Spleen (tissue), 11 donors: ENCODE measurements at regions not wholly inside any gene's neighbourhood (a gene's known extent, or its start where the extent isn't known, plus 50 kb on each side); places are given as distances from the start of the nearest gene placed in this dataset.

Experiments
- DNase-seq: peaks from one replicate; pipeline ENCODE4 v3.0.0-alpha.2; 2020
- H3K27ac ChIP-seq, 8 donors: fragments of 200-600 bp; sonication (generic) in 7 of 8; 1 replicate in 4 of 8; 2 replicates in 4 of 8; pipeline versions ENCODE4 v1.5.0 to v1.8.0; 2016 to 2021; ENCODE audit warnings: inconsistent platforms in 4 of 8, mild to moderate bottlenecking in 4 of 8, moderate library complexity in 1 of 8
- H3K27me3 ChIP-seq, 7 donors: fragments of 200-600 bp; sonication (generic) in 6 of 7; replicated peaks in 1 of 7; 1 replicate in 4 of 7; 2 replicates in 3 of 7; pipeline versions ENCODE4 v1.5.0 to v1.8.0; 2016 to 2021; ENCODE audit warnings: inconsistent platforms in 3 of 7, mild to moderate bottlenecking in 1 of 7
- H3K36me3 ChIP-seq, 6 donors: fragments of 200-600 bp; sonication (generic) in 5 of 6; 1 replicate in 4 of 6; 2 replicates in 2 of 6; pipeline versions ENCODE4 v1.5.0 to v1.8.0; 2016 to 2021; ENCODE audit warnings: inconsistent platforms in 2 of 6
- H3K4me1 ChIP-seq, 6 donors: fragments of 200-600 bp; sonication (generic) in 5 of 6; 1 replicate in 3 of 6; 2 replicates in 3 of 6; pipeline versions ENCODE4 v1.5.0 to v1.8.0; 2016 to 2021; ENCODE audit warnings: inconsistent platforms in 3 of 6
- H3K4me3 ChIP-seq, 8 donors: fragments of 200-600 bp; sonication (generic) in 7 of 8; 1 replicate in 4 of 8; 2 replicates in 4 of 8; pipeline versions ENCODE4 v1.5.0 to v1.8.0; 2016 to 2021; ENCODE audit warnings: inconsistent platforms in 4 of 8, mild to moderate bottlenecking in 4 of 8, moderate library complexity in 2 of 8
- H3K9me3 ChIP-seq, 8 donors: fragments of 200-600 bp; sonication (generic) in 7 of 8; 1 replicate in 4 of 8; 2 replicates in 4 of 8; pipeline versions ENCODE4 v1.5.0 to v1.8.0; 2016 to 2021; ENCODE audit warnings: inconsistent platforms in 4 of 8
- POLR2A ChIP-seq, 3 donors: fragments of 450-650 bp; IDR thresholded peaks; one replicate each; pipeline ENCODE4 v1.5.1; 2017; ENCODE audit warnings: antibody characterized with exemption in 3 of 3, mild to moderate bottlenecking in 1 of 3
- POLR2AphosphoS5 ChIP-seq, 3 donors: sonication (generic); formaldehyde crosslinking; IDR thresholded peaks; one replicate each; pipeline ENCODE4 v1.5.1; 2017; ENCODE audit warnings: antibody characterized with exemption in 3 of 3
- WGBS, 5 donors: extraction: QIAGEN DNeasy Blood & Tissue Kit in 3 of 5; methylation state at CpG; one replicate each; pipeline versions ENCODE4 v1.1.5 to v1.1.7; 2013 to 2018; 5-methylcytosine and 5-hydroxymethylcytosine counted together
- intact Hi-C: fragments of 100-400 bp; cut with DNase I; formaldehyde crosslinking; loops from one replicate; pipeline ENCODE4 v1.15.0; 2023; ENCODE audit warnings: low total_unique reads
- TF ChIP-seq, protein P1 (sequence below), 11 experiments: fragments of 200-600 bp in 7 of 11; fragments of 450-650 bp in 4 of 11; sonication (generic) in 4 of 11; IDR thresholded peaks in 8 of 11; conservative IDR thresholded peaks in 3 of 11; 1 replicate in 7 of 11; 2 replicates in 4 of 11; pipeline versions ENCODE4 v1.4.0 to v1.8.0; 2016 to 2021; ENCODE audit warnings: antibody characterized with exemption in 11 of 11, inconsistent platforms in 4 of 11, mild to moderate bottlenecking in 1 of 11
- donor health status: healthy with polysubstance abuse.
- donor health status: DM: no; HTN: no; CAD: no; lungs with moderate emphysema.
- donor health status: DM: no; HTN: no; CAD: no.
- donor health status: Bipolar disorder and iron deficiency.
- donor health status: healthy.
- donor health status: DM: no; HTN: no; CAD: no.
- donor health status: DM: yes; HTN: yes; CAD: no.

DNA sequence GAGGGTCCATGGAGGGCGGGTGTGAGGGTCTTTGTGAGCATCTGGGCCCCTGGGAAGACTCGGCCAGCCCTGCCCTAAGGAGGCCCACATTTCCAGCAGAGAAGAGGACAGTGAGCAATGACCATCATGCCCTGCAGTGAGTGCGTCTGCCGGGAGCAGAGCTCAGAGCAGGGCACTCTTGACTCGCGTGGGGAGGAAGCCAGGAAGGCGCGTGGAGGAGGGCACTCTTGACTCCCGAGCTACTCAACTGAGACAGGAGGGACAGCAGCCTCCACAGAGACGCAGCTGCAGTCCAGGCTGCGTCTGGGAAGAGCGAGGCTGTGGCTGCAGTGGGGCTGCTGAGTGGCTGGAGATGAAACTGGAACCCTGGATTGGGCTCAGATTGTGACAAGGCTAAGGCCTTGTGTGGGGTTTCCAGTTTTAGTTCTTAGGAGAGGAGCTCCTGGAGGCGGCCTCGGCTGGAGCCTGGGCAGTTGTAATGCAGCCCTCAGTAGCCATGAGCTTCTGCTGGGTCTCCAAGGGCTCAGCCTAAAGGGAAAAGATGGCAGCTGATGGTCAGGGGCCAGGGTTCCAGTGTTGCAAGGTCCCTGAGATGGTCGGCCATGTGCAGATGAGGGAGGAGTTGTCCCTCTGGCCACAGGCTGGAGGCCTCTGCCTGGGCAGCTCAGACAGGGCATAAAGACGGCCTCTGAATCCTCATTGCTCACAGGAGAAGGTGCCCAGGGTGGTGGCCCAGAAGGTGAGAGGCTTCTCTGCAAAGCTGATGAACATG lies 264.7 kb upstream of the B3GAT1 start:
- 75 to 82% (median 77%) methylated on average over 14 to 16 of the region's 16 CpGs for WGBS, 5 donors
- H3K27me3 ChIP-seq: peaks cover 0 to 12% (median 0%) of the 10 kb centered on the region in 7 donors
- no peaks in the 10 kb centered on the region for H3K4me1 ChIP-seq
- TF ChIP-seq POLR2A (IDR thresholded peaks at IDR 0.05) (no peak), POLR2AphosphoS5 (IDR thresholded peaks at IDR 0.05) (no peak)
- TF ChIP-seq, protein P1, sequence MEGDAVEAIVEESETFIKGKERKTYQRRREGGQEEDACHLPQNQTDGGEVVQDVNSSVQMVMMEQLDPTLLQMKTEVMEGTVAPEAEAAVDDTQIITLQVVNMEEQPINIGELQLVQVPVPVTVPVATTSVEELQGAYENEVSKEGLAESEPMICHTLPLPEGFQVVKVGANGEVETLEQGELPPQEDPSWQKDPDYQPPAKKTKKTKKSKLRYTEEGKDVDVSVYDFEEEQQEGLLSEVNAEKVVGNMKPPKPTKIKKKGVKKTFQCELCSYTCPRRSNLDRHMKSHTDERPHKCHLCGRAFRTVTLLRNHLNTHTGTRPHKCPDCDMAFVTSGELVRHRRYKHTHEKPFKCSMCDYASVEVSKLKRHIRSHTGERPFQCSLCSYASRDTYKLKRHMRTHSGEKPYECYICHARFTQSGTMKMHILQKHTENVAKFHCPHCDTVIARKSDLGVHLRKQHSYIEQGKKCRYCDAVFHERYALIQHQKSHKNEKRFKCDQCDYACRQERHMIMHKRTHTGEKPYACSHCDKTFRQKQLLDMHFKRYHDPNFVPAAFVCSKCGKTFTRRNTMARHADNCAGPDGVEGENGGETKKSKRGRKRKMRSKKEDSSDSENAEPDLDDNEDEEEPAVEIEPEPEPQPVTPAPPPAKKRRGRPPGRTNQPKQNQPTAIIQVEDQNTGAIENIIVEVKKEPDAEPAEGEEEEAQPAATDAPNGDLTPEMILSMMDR (IDR thresholded peaks at IDR 0.05 in 8 of 11, conservative IDR thresholded peaks at IDR 0.05 in 3 of 11): no peak
- intact Hi-C loops: no loop called here
- peak; percentile 38 for DNase-seq
- no peaks in the 10 kb centered on the region for H3K36me3 ChIP-seq
- H3K9me3 ChIP-seq: peaks cover 0 to 12% (median 0%) of the 10 kb centered on the region in 8 donors
- no peak overlapping the region for H3K27ac ChIP-seq
- no peak overlapping the region for H3K4me3 ChIP-seq

GRCh38 chr11:134675983-134676382 lies 263.9 kb upstream of the B3GAT1 start:
- no peaks in the 10 kb centered on the region for H3K4me1 ChIP-seq
- intact Hi-C loops: no loop called here
- H3K27me3 ChIP-seq: peaks cover 0 to 17% (median 0%) of the 10 kb centered on the region in 7 donors
- no peak overlapping the region for H3K27ac ChIP-seq
- H3K9me3 ChIP-seq: peaks cover 0 to 12% (median 0%) of the 10 kb centered on the region in 8 donors
- TF ChIP-seq POLR2A (IDR thresholded peaks at IDR 0.05) (no peak), POLR2AphosphoS5 (IDR thresholded peaks at IDR 0.05) (no peak)
- TF ChIP-seq, protein P1 (IDR thresholded peaks at IDR 0.05 in 8 of 11, conservative IDR thresholded peaks at IDR 0.05 in 3 of 11): no peak
- 65 to 76% (median 68%) methylated on average over 5 of the region's 5 CpGs for WGBS, 5 donors
- DNase-seq: no peak
- no peaks in the 10 kb centered on the region for H3K36me3 ChIP-seq
- no peak overlapping the region for H3K4me3 ChIP-seq

DNA sequence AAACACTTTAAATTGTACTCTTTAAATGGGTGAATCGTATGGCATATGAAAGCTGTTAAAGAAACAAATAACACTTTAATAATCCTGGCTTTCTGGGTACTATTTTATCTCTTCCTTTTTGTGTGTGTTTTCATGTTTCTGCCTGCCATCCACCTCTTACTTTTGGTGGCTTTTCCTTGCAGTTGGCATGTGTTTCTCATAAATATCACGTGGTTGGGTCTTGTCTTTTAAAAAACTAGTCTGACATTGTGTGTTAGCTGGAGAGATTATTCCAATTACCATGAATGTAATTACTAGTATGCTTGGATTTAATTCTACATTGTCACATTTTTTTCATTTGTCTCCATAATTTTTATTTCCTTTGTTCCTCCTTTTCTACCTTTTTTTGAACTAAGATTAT lies 262.9 kb upstream of the B3GAT1 start:
- 55 to 72% (median 66%) methylated on average over 2 of the region's 2 CpGs for WGBS, 5 donors
- Histone ChIP-seq H3K36me3 (no peaks in the 10 kb centered on the region), H3K4me3 (no peak overlapping the region), H3K4me1 (no peaks in the 10 kb centered on the region), H3K9me3 (peaks cover 0 to 12% (median 0%) of the 10 kb centered on the region in 8 donors), H3K27me3 (peaks cover 0 to 27% (median 0%) of the 10 kb centered on the region in 7 donors), H3K27ac (no peak overlapping the region)
- TF ChIP-seq POLR2A (IDR thresholded peaks at IDR 0.05) (no peak), POLR2AphosphoS5 (IDR thresholded peaks at IDR 0.05) (no peak)
- TF ChIP-seq, protein P1 (IDR thresholded peaks at IDR 0.05 in 8 of 11, conservative IDR thresholded peaks at IDR 0.05 in 3 of 11): no peak
- no peak for DNase-seq
- intact Hi-C loops: no loop called here

DNA sequence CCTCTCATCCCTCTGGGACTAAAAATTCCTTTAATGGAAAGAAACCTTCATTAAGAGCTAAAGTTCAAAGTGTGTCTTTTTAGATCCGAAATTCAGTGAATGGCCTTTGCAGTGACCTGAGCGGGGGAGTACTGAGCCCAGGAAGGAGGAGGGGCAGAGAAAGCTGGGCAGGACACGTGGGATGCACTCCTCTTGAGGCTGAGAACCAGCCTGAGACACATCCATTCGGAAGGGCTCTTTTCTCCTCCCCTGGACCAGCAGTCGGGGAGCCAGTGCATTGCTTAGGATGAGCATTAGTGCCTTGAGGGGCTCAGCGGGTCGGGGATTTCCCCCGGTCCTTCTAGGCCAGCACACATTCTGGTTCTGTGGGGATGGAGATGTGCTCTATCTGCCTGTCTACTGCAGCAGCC lies 258.9 kb upstream of the B3GAT1 start:
- peak; percentile 48 for DNase-seq
- peaks cover 0 to 50% (median 3%) of the 10 kb centered on the region in 7 donors for H3K27me3 ChIP-seq
- H3K36me3 ChIP-seq: no peaks in the 10 kb centered on the region
- no peaks in the 10 kb centered on the region for H3K4me1 ChIP-seq
- H3K27ac ChIP-seq: no peak overlapping the region
- H3K4me3 ChIP-seq: no peak overlapping the region
- intact Hi-C loops: no loop called here
- peaks cover 0 to 12% (median 0%) of the 10 kb centered on the region in 8 donors for H3K9me3 ChIP-seq
- 61 to 68% (median 62%) methylated on average over 8 of the region's 8 CpGs for WGBS, 5 donors
- no peak for TF ChIP-seq POLR2AphosphoS5 (IDR thresholded peaks at IDR 0.05)
- no peak for TF ChIP-seq POLR2A (IDR thresholded peaks at IDR 0.05)
- TF ChIP-seq, protein P1 (IDR thresholded peaks at IDR 0.05 in 8 of 11, conservative IDR thresholded peaks at IDR 0.05 in 3 of 11): no peak
